ENCODE measurements at regions not wholly inside any gene's neighbourhood (a gene's known extent, or its start where the extent isn't known, plus 50 kb on each side); places are given as distances from the start of the nearest gene placed in this dataset.

- no peak for TF ChIP-seq POLR2AphosphoS5 (IDR thresholded peaks at IDR 0.05; ENCODE audit: low read depth, low read length)
- TF ChIP-seq, protein P1, sequence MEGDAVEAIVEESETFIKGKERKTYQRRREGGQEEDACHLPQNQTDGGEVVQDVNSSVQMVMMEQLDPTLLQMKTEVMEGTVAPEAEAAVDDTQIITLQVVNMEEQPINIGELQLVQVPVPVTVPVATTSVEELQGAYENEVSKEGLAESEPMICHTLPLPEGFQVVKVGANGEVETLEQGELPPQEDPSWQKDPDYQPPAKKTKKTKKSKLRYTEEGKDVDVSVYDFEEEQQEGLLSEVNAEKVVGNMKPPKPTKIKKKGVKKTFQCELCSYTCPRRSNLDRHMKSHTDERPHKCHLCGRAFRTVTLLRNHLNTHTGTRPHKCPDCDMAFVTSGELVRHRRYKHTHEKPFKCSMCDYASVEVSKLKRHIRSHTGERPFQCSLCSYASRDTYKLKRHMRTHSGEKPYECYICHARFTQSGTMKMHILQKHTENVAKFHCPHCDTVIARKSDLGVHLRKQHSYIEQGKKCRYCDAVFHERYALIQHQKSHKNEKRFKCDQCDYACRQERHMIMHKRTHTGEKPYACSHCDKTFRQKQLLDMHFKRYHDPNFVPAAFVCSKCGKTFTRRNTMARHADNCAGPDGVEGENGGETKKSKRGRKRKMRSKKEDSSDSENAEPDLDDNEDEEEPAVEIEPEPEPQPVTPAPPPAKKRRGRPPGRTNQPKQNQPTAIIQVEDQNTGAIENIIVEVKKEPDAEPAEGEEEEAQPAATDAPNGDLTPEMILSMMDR (IDR thresholded peaks at IDR 0.05), result no peak
These were observed 114.9 kb downstream of the GMNC start for GRCh38 chr3:190747571-190747970.

All from Panc1 (cell line).